ENCODE measurements at regions not wholly inside any gene's neighbourhood (a gene's known extent, or its start where the extent isn't known, plus 50 kb on each side); places are given as distances from the start of the nearest gene placed in this dataset.

DNA sequence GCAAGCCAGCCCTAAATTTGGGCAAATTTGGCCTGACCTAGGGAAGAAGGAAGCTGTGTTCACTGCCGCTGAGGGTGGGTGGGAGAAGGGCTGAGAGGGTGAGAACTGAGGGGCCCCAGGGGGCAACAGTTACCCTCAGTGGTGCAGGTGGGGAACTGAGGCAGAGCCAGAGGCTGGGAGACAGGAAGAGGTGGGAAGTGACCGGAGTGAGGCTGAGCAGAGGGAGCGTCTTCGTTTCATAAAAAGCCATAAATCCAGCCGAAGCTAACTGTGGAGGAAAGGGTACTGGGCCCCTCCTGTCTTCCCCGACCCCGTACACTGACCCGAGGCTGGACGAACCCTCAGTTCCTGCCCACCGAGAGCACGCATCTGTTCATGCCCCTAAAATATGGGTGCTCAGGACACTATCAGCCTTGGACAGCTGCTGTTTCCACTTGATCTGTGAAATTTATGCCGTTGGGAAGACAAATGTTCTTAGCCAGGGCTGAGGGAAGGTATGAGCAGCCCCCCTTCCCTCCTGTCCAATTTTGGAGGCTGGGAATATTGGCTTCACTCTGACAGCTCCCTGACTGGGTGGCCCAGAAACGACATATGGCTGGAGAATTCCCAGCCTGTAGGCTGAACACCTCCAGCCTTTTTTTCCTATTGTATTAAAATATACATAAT, 116.5 kb downstream of the KIF26A start:
- Histone ChIP-seq H3K4me2 (ENCODE audit: insufficient read depth, low read length) (no peak overlapping the region), H3K4me3 (ENCODE audit: insufficient read depth, low read length) (no peak overlapping the region), H3K36me3 (ENCODE audit: insufficient read depth, low read length) (no peaks in the 10 kb centered on the region), H2AFZ (ENCODE audit: low read length) (no peak overlapping the region), H4K20me1 (ENCODE audit: insufficient read depth, low read length) (no peaks in the 10 kb centered on the region), H3K27ac (ENCODE audit: low read depth, low read length) (no peak overlapping the region), H3K27me3 (ENCODE audit: insufficient read depth, low read length) (no peaks in the 10 kb centered on the region), H3K79me2 (ENCODE audit: insufficient read depth, low read length) (no peaks in the 10 kb centered on the region), H3K9me3 (ENCODE audit: low read depth, low read length) (no peaks in the 10 kb centered on the region), H3K4me1 (ENCODE audit: insufficient read depth, low read length) (no peaks in the 10 kb centered on the region)
- no peak for DNase-seq (ENCODE audit: insufficient read length, low spot score, missing footprints)
- TF ChIP-seq, protein P1, sequence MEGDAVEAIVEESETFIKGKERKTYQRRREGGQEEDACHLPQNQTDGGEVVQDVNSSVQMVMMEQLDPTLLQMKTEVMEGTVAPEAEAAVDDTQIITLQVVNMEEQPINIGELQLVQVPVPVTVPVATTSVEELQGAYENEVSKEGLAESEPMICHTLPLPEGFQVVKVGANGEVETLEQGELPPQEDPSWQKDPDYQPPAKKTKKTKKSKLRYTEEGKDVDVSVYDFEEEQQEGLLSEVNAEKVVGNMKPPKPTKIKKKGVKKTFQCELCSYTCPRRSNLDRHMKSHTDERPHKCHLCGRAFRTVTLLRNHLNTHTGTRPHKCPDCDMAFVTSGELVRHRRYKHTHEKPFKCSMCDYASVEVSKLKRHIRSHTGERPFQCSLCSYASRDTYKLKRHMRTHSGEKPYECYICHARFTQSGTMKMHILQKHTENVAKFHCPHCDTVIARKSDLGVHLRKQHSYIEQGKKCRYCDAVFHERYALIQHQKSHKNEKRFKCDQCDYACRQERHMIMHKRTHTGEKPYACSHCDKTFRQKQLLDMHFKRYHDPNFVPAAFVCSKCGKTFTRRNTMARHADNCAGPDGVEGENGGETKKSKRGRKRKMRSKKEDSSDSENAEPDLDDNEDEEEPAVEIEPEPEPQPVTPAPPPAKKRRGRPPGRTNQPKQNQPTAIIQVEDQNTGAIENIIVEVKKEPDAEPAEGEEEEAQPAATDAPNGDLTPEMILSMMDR (IDR thresholded peaks at IDR 0.05; ENCODE audit: extremely low read depth, low read depth, low read length) = no peak

DNA sequence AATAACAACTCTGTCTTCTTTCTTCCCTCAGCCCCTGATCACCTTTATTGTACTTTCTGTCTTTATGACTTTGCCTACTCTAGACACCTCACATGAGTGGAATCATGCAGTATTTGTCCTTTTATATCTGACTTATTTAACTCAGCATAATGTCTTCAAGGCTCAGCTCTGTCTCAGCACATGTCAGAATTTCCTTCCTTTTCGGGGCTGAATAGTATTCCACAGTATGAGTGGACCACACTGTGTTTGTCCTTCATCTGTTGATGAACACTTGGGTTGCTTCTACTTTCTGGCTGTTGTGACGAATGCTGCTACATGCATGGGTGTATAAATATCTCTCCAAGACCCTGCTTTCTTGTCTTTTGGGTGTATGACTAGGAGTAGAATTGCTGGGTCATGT, 117.6 kb downstream of the KIF26A start:
- no peaks in the 10 kb centered on the region for H3K27me3 ChIP-seq (ENCODE audit: insufficient read depth, low read length)
- H3K4me2 ChIP-seq (ENCODE audit: insufficient read depth, low read length) = no peak overlapping the region
- H3K4me3 ChIP-seq (ENCODE audit: insufficient read depth, low read length) = no peak overlapping the region
- no peak for DNase-seq (ENCODE audit: insufficient read length, low spot score, missing footprints)
- H3K79me2 ChIP-seq (ENCODE audit: insufficient read depth, low read length) = no peaks in the 10 kb centered on the region
- TF ChIP-seq, protein P1 (IDR thresholded peaks at IDR 0.05; ENCODE audit: extremely low read depth, low read depth, low read length) = no peak
- H4K20me1 ChIP-seq (ENCODE audit: insufficient read depth, low read length) = no peaks in the 10 kb centered on the region
- H3K4me1 ChIP-seq (ENCODE audit: insufficient read depth, low read length) = no peaks in the 10 kb centered on the region
- no peaks in the 10 kb centered on the region for H3K36me3 ChIP-seq (ENCODE audit: insufficient read depth, low read length)
- H3K9me3 ChIP-seq (ENCODE audit: low read depth, low read length) = no peaks in the 10 kb centered on the region
- no peak overlapping the region for H2AFZ ChIP-seq (ENCODE audit: low read length)
- H3K27ac ChIP-seq (ENCODE audit: low read depth, low read length) = no peak overlapping the region

DNA sequence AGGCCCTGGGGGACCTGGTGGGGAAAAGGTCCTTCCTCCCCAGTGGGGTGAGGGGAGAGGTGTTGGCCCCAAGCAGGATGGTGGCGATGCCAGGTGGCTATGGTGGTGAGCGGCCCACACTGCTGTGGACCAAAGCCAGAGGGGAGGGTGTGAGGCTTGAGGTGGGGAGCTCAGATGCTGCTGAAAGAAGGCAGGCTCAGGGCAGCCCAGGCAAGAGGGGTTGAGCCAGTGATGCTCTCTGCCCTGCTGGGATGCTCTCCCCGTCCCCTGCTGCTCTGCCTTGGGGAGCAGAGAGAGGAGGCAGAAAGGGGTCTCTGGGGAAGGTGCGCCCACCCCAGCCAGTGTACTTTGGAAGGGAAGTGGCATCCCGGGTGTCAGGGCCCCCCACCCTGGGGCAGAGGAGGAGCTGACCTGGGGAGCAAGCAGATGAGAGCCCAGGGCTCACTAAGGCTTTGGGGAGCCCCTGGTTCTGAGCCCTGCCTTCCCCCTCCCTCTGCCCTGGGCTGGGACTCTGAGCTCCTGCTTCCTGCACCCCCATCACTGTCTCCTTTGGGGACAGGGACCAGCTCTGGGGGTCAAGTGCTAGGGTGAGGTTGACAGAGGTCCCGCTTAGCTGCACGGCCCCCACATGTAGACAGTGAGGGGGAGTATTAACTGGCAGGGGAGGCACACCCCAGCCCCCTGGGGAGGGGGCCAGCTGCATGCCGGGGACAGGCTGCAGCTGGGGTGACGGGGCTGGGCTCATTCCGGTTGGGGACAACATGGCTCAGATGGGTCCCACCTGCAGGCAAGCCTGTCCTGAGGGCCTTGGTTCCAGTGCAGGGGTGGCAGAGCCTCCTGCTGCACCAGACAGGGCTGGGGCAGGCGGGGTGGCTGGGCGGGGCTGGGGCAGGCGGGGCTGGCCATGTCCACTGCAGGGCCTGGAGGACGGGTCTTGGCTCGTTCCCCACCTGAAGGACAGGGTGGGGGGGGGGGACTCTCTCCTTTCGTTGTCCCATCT, 124.4 kb downstream of the KIF26A start:
- Histone ChIP-seq H3K27ac (ENCODE audit: low read depth, low read length) (no peak overlapping the region), H3K36me3 (ENCODE audit: insufficient read depth, low read length) (no peaks in the 10 kb centered on the region), H3K4me2 (ENCODE audit: insufficient read depth, low read length) (no peak overlapping the region), H2AFZ (ENCODE audit: low read length) (no peak overlapping the region), H4K20me1 (ENCODE audit: insufficient read depth, low read length) (no peaks in the 10 kb centered on the region), H3K4me1 (ENCODE audit: insufficient read depth, low read length) (no peaks in the 10 kb centered on the region), H3K9me3 (ENCODE audit: low read depth, low read length) (no peaks in the 10 kb centered on the region), H3K79me2 (ENCODE audit: insufficient read depth, low read length) (no peaks in the 10 kb centered on the region), H3K27me3 (ENCODE audit: insufficient read depth, low read length) (no peaks in the 10 kb centered on the region), H3K4me3 (ENCODE audit: insufficient read depth, low read length) (no peak overlapping the region)
- peak; percentile 68 for DNase-seq (ENCODE audit: insufficient read length, low spot score, missing footprints)
- TF ChIP-seq, protein P1 (IDR thresholded peaks at IDR 0.05; ENCODE audit: extremely low read depth, low read depth, low read length) = no peak
